ENCODE measurements at regions not wholly inside any gene's neighbourhood (a gene's known extent, or its start where the extent isn't known, plus 50 kb on each side); places are given as distances from the start of the nearest gene placed in this dataset.

GRCh38 chrX:117543885-117544284 lies 572.7 kb downstream of the KLHL13 start:
- DNase-seq = no peak
- intact Hi-C loops (cut with DNase I) = no loop called here
- Histone ChIP-seq H3K9me3 (replicated peaks in 1 of 3) (no peaks in the 10 kb centered on the region), H3K4me3 (no peak overlapping the region), H3K4me1 (replicated peaks in 1 of 2) (no peaks in the 10 kb centered on the region), H3K27me3 (no peaks in the 10 kb centered on the region), H3K36me3 (replicated peaks in 1 of 2) (no peaks in the 10 kb centered on the region), H3K27ac (no peak overlapping the region)
- WGBS, 4 donors = 47 to 67% (median 54%) methylated on average over 3 of the region's 3 CpGs
- TF ChIP-seq, protein P1, sequence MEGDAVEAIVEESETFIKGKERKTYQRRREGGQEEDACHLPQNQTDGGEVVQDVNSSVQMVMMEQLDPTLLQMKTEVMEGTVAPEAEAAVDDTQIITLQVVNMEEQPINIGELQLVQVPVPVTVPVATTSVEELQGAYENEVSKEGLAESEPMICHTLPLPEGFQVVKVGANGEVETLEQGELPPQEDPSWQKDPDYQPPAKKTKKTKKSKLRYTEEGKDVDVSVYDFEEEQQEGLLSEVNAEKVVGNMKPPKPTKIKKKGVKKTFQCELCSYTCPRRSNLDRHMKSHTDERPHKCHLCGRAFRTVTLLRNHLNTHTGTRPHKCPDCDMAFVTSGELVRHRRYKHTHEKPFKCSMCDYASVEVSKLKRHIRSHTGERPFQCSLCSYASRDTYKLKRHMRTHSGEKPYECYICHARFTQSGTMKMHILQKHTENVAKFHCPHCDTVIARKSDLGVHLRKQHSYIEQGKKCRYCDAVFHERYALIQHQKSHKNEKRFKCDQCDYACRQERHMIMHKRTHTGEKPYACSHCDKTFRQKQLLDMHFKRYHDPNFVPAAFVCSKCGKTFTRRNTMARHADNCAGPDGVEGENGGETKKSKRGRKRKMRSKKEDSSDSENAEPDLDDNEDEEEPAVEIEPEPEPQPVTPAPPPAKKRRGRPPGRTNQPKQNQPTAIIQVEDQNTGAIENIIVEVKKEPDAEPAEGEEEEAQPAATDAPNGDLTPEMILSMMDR (IDR thresholded peaks at IDR 0.05) = no peak
- TF ChIP-seq POLR2A (IDR thresholded peaks at IDR 0.05) = no peak

GRCh38 chrX:117539090-117539418 lies 577.6 kb downstream of the KLHL13 start:
- Histone ChIP-seq H3K4me3 (no peak overlapping the region), H3K27me3 (no peaks in the 10 kb centered on the region)
- 58 to 74% (median 61%) methylated on average over 1 of the region's 1 CpG for WGBS, 4 donors

DNA sequence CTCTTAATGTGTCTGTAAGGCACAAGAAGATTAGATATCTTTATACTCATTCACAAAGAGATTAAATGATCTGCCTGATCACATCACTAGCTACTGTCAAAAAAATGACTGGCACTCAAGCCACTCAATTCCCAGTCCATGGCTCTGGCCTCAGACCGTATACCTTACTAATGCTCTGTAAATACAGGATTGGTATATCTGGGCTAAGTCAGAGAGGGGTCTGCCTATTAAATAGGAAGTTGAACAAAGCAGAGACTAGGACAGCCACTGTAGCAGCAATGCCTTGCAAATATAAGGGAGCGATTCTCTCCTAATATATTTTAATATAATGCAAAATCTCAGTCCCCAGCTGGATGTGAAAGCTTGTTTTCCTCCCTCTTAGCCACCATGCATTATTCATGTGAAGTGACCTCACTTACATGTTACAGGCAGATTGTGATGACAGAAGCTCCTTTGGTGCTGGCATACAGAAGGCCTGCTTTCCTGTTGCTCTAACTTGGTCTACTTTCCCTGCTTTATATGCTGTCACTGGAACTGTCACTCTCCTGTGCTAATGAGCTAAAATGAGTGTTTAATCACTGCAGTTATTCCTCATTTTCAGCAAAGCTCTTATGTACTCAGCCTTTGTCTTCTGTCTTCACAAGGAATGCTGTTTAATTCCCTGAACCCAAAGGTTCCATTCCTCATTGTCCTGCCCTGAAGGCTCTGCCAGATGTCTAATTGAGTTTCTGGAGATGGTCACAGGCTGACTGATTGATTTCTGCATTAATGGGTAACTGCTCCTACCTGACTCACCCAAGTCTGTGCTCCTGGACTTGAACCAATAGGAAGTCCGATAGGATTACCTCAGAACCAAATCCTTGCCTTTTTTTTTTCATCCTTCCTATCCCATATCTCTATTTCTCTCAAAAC lies 578.2 kb downstream of the KLHL13 start:
- no peak for DNase-seq
- intact Hi-C loops (cut with DNase I) = no loop called here
- Histone ChIP-seq H3K36me3 (replicated peaks in 1 of 2) (no peaks in the 10 kb centered on the region), H3K4me1 (replicated peaks in 1 of 2) (no peaks in the 10 kb centered on the region), H3K4me3 (no peak overlapping the region), H3K9me3 (replicated peaks in 1 of 3) (no peaks in the 10 kb centered on the region), H3K27me3 (no peaks in the 10 kb centered on the region), H3K27ac (no peak overlapping the region)
- TF ChIP-seq POLR2A (IDR thresholded peaks at IDR 0.05) = no peak
- TF ChIP-seq, protein P1 (IDR thresholded peaks at IDR 0.05) = no peak
- 58 to 74% (median 61%) methylated on average over 3 of the region's 3 CpGs for WGBS, 4 donors

More at GRCh38 chrX:117539090-117539418, 577.6 kb downstream of the KLHL13 start:
- intact Hi-C loops (cut with DNase I) = no loop called here
- no peak for DNase-seq
- no peaks in the 10 kb centered on the region for H3K4me1 ChIP-seq (replicated peaks in 1 of 2)
- H3K27ac ChIP-seq = no peak overlapping the region
- TF ChIP-seq, protein P1 (IDR thresholded peaks at IDR 0.05) = no peak
- no peak for TF ChIP-seq POLR2A (IDR thresholded peaks at IDR 0.05)
- no peaks in the 10 kb centered on the region for H3K9me3 ChIP-seq (replicated peaks in 1 of 3)
- no peaks in the 10 kb centered on the region for H3K36me3 ChIP-seq (replicated peaks in 1 of 2)

DNA sequence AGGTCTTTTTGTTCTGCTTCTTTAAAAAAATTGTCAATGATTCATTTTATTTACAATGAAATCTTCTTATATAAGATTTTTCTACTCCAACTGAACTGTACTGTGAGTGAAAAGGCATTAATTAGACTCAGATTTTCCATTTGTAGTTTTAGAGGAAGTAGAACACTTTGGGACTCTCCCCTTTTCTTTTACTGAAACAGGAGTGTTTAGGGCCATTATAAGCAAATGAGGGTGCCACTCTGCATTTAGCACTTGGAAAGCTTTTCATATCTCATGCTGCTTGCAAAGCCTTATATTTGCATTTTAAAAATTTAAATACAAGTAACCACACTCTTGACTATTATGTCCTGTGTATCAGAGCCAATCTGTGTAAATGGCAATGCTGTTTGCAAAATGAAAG lies 584.3 kb downstream of the KLHL13 start:
- Histone ChIP-seq H3K9me3 (replicated peaks in 1 of 3) (no peaks in the 10 kb centered on the region), H3K4me3 (no peak overlapping the region), H3K36me3 (replicated peaks in 1 of 2) (no peaks in the 10 kb centered on the region), H3K27ac (no peak overlapping the region), H3K27me3 (no peaks in the 10 kb centered on the region), H3K4me1 (replicated peaks in 1 of 2) (no peaks in the 10 kb centered on the region)
- no peak for TF ChIP-seq POLR2A (IDR thresholded peaks at IDR 0.05)
- TF ChIP-seq, protein P1 (IDR thresholded peaks at IDR 0.05) = no peak
- DNase-seq = no peak
- intact Hi-C loops (cut with DNase I) = no loop called here

Data from adrenal gland (tissue), 9 donors.